Endothelial cell of umbilical vein (primary cell): ENCODE measurements at regions not wholly inside any gene's neighbourhood (a gene's known extent, or its start where the extent isn't known, plus 50 kb on each side); places are given as distances from the start of the nearest gene placed in this dataset.

Experiments used
- BruUV-seq: library from RNA; stranded (reverse); fragments of 400-500 nt; replicated peaks from 2 replicates; lab custom pipeline; 2021; lab: Mats Ljungman, UMichigan
- CTCF ChIA-PET: fragments of 300-600, 350-600 bp; sonication (Branson Sonifier 250); formaldehyde crosslinking; loops from one replicate; lab custom pipeline; 2021; ENCODE audit warnings: antibody characterized with exemption, inconsistent platforms; lab: Charles Lee
- POLR2A ChIA-PET: fragments of 300-600, 350-600 bp; sonication (Branson Sonifier 250); formaldehyde crosslinking; loops from one replicate; lab custom pipeline; 2021; ENCODE audit warnings: antibody characterized with exemption, inconsistent platforms; lab: Charles Lee
- DNase-seq: peaks from one replicate; pipeline ENCODE4 v3.0.0-alpha.2; 2011; ENCODE audit warnings: low read depth, low spot score
- FAIRE-seq: peaks from 2 replicates; lab custom pipeline; 2011; peaks lifted over from hg19 to GRCh38; lab: Jason Lieb, UNC
- H2AFZ ChIP-seq: 2 replicates; pipeline ENCODE4 v1.6.0; 2012; ENCODE audit warnings: low read depth, low read length, control low read depth, inconsistent platforms
- H3K27ac ChIP-seq: 2 replicates; pipeline ENCODE4 v1.5.1; 2011; ENCODE audit warnings: low read depth, mild to moderate bottlenecking, control low read depth, low read length, moderate library complexity; ENCODE audit not compliant: insufficient read depth
- H3K27me3 ChIP-seq, 2 experiments: 2 replicates each; pipeline versions ENCODE4 v1.6.0 to v1.6.1; 2011; ENCODE audit warnings: low read length in 2 of 2, mixed read lengths in 1 of 2; ENCODE audit not compliant: control insufficient read depth in 2 of 2, insufficient read depth in 2 of 2
- H3K36me3 ChIP-seq, 2 experiments: 2 replicates in 1 of 2; 3 replicates in 1 of 2; pipeline ENCODE4 v1.5.1; 2011; ENCODE audit warnings: low read length in 2 of 2, mild to moderate bottlenecking in 1 of 2, moderate library complexity in 1 of 2; ENCODE audit not compliant: control insufficient read depth in 2 of 2, insufficient read depth in 2 of 2; ENCODE audit errors: extremely low read depth in 1 of 2
- H3K4me1 ChIP-seq: 3 replicates; pipeline ENCODE4 v1.5.1; 2011; ENCODE audit warnings: mild to moderate bottlenecking, low read length; ENCODE audit not compliant: control insufficient read depth, insufficient read depth; ENCODE audit errors: extremely low read depth
- H3K4me2 ChIP-seq: 2 replicates; pipeline ENCODE4 v1.6.1; 2011; ENCODE audit warnings: low read length, control low read depth, mixed read lengths; ENCODE audit not compliant: insufficient read depth
- H3K4me3 ChIP-seq, 3 experiments: fragments of 200-600 bp in 1 of 3; sonication (generic), shearing (Covaris generic) in 1 of 3; replicated peaks in 1 of 3; 2 replicates each; pipeline ENCODE4 v1.5.1; 2011 to 2016; ENCODE audit warnings: control low read depth in 3 of 3, low read length in 3 of 3, mild to moderate bottlenecking in 2 of 3, inconsistent platforms in 1 of 3, low read depth in 1 of 3, moderate library complexity in 1 of 3; ENCODE audit not compliant: insufficient read depth in 1 of 3
- H3K79me2 ChIP-seq: 2 replicates; pipeline ENCODE4 v1.6.0; 2012; ENCODE audit warnings: low read length, inconsistent platforms; ENCODE audit not compliant: control insufficient read depth, insufficient read depth
- H3K9ac ChIP-seq: replicated peaks from 2 replicates; pipeline ENCODE3; 2011; ENCODE audit warnings: low read length, control low read depth; ENCODE audit not compliant: insufficient read depth; ENCODE audit errors: extremely low read depth
- H3K9me1 ChIP-seq: replicated peaks from 3 replicates; pipeline ENCODE4 v1.6.0; 2011; ENCODE audit warnings: mild to moderate bottlenecking, low read length; ENCODE audit not compliant: control insufficient read depth, insufficient read depth; ENCODE audit errors: extremely low read depth
- H3K9me3 ChIP-seq: replicated peaks from 2 replicates; pipeline ENCODE4 v1.5.1; 2012; ENCODE audit warnings: low read length, inconsistent platforms; ENCODE audit not compliant: control insufficient read depth, insufficient read depth
- H4K20me1 ChIP-seq: replicated peaks from 2 replicates; pipeline ENCODE3; 2011; ENCODE audit warnings: mild to moderate bottlenecking, low read length; ENCODE audit not compliant: control insufficient read depth, insufficient read depth; ENCODE audit errors: extremely low read depth
- EZH2 ChIP-seq: IDR thresholded peaks from 2 replicates; pipeline ENCODE4 v1.6.1; 2012; ENCODE audit warnings: borderline replicate concordance, low read depth, mild to moderate bottlenecking, moderate library complexity, low read length, inconsistent platforms; ENCODE audit not compliant: severe bottlenecking
- FOS ChIP-seq: IDR thresholded peaks from 2 replicates; pipeline ENCODE4 v1.6.1; 2011; ENCODE audit warnings: mild to moderate bottlenecking, low read length, moderate library complexity, borderline replicate concordance; ENCODE audit not compliant: insufficient read depth
- GATA2 ChIP-seq: IDR thresholded peaks from 2 replicates; pipeline ENCODE4 v1.7.0; 2011; ENCODE audit warnings: low read depth, mild to moderate bottlenecking, moderate library complexity, mixed read lengths, low read length; ENCODE audit not compliant: insufficient read length, insufficient read depth
- JUN ChIP-seq: IDR thresholded peaks from 2 replicates; pipeline ENCODE4 v1.6.1; 2011; ENCODE audit warnings: borderline replicate concordance, low read depth; ENCODE audit not compliant: insufficient read length, insufficient read depth
- MAX ChIP-seq: IDR thresholded peaks from 2 replicates; pipeline ENCODE4 v1.6.1; 2011; ENCODE audit not compliant: insufficient read depth, insufficient read length
- MYC ChIP-seq: IDR thresholded peaks from one replicate; pipeline ENCODE4 v1.6.1; 2011; ENCODE audit warnings: mild to moderate bottlenecking, low read depth, low read length
- POLR2A ChIP-seq: IDR thresholded peaks from 2 replicates; pipeline ENCODE4 v1.6.1; 2012; ENCODE audit warnings: low read depth, mild to moderate bottlenecking, control low read depth, low read length
- POLR2AphosphoS5 ChIP-seq: IDR thresholded peaks from 2 replicates; pipeline ENCODE4 v1.6.1; 2012; ENCODE audit warnings: low read depth, mild to moderate bottlenecking, control low read depth, low read length, moderate library complexity; ENCODE audit not compliant: insufficient read depth
- dilution Hi-C: fragments of 300-500 bp; cut with MboI; formaldehyde crosslinking; loops from one replicate; pipeline ENCODE4 v1.15.0; 2019; ENCODE audit warnings: low sequenced_read_pairs; ENCODE audit not compliant: extremely low pct_ligation_motif_present
- intact Hi-C: fragments of 100-400 bp; cut with micrococcal nuclease; formaldehyde crosslinking; loops from one replicate; pipeline ENCODE4 v1.10.0; 2022
- TF ChIP-seq, protein P1 (sequence below), 2 donors: IDR thresholded peaks; 1 replicate in 1 of 2; 2 replicates in 1 of 2; pipeline ENCODE4 v1.5.1; 2011; ENCODE audit warnings: low read length in 2 of 2, mild to moderate bottlenecking in 2 of 2, moderate library complexity in 2 of 2, control low read depth in 1 of 2, inconsistent platforms in 1 of 2, low read depth in 1 of 2; ENCODE audit not compliant: insufficient read depth in 1 of 2; ENCODE audit errors: extremely low read depth in 1 of 2

- DNase-seq: no peak
- Histone ChIP-seq H3K9me1 (no peaks in the 10 kb centered on the region), H2AFZ (no peak overlapping the region), H3K27ac (no peak overlapping the region), H3K27me3 (no peaks in the 10 kb centered on the region), H3K9ac (no peak overlapping the region), H3K9me3 (no peaks in the 10 kb centered on the region), H3K36me3 (no peaks in the 10 kb centered on the region), H3K79me2 (no peaks in the 10 kb centered on the region), H3K4me3 (no peak overlapping the region), H4K20me1 (no peaks in the 10 kb centered on the region), H3K4me2 (no peak overlapping the region), H3K4me1 (no peaks in the 10 kb centered on the region)
- BruUV-seq: no TSS peak
- ChIA-PET POLR2A (no interaction called here), CTCF (no interaction called here)
- intact Hi-C loops: no loop called here
- no peak for FAIRE-seq
- dilution Hi-C loops: no loop called here
- TF ChIP-seq JUN: no peak
- no peak for TF ChIP-seq FOS
- TF ChIP-seq MYC: no peak
- no peak for TF ChIP-seq POLR2A
- no peak for TF ChIP-seq GATA2
- TF ChIP-seq EZH2: no peak
These were observed 81.0 kb upstream of the PLEKHG7 start for GRCh38 chr12:92621833-92622232.

DNA sequence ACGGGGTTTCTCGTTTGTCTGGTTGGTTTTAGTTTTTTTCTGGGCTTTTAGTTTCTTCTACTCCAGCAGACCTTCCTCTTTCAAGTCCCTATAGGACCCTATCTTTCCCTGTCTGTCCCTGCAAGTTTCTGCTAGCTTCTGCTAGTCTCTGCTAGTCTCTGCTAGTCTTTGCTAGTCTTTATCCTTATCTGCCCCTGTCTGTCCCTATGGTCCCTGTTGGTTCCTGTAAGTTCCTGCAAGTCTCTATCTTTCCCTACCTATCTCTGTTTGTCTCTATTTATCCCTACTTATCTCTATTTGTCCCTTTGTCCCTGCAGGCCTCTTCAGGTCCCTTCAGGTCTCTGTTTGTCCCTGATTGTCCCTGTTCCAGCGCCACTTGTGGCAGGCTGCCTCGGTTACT is 81.5 kb upstream of the PLEKHG7 start:
- Histone ChIP-seq H3K9me1 (no peaks in the 10 kb centered on the region), H3K27me3 (no peaks in the 10 kb centered on the region), H3K4me3 (no peak overlapping the region), H2AFZ (no peak overlapping the region), H3K9me3 (no peaks in the 10 kb centered on the region), H3K4me1 (no peaks in the 10 kb centered on the region), H3K4me2 (no peak overlapping the region), H3K9ac (no peak overlapping the region), H3K27ac (no peak overlapping the region), H3K79me2 (no peaks in the 10 kb centered on the region), H3K36me3 (no peaks in the 10 kb centered on the region), H4K20me1 (no peaks in the 10 kb centered on the region)
- intact Hi-C loops (no loop called here), dilution Hi-C loops (no loop called here)
- POLR2A ChIA-PET: no interaction called here
- FAIRE-seq: no peak
- DNase-seq: no peak
- TF ChIP-seq MAX (no peak), JUN (no peak), POLR2AphosphoS5 (no peak), EZH2 (no peak), FOS (no peak), POLR2A (no peak), MYC (no peak), GATA2 (no peak)
- TF ChIP-seq, protein P1, sequence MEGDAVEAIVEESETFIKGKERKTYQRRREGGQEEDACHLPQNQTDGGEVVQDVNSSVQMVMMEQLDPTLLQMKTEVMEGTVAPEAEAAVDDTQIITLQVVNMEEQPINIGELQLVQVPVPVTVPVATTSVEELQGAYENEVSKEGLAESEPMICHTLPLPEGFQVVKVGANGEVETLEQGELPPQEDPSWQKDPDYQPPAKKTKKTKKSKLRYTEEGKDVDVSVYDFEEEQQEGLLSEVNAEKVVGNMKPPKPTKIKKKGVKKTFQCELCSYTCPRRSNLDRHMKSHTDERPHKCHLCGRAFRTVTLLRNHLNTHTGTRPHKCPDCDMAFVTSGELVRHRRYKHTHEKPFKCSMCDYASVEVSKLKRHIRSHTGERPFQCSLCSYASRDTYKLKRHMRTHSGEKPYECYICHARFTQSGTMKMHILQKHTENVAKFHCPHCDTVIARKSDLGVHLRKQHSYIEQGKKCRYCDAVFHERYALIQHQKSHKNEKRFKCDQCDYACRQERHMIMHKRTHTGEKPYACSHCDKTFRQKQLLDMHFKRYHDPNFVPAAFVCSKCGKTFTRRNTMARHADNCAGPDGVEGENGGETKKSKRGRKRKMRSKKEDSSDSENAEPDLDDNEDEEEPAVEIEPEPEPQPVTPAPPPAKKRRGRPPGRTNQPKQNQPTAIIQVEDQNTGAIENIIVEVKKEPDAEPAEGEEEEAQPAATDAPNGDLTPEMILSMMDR (IDR thresholded peaks at IDR 0.05; ENCODE audit: extremely low read depth in 1 of 2, insufficient read depth in 1 of 2, low read depth in 1 of 2, low read length in 2 of 2): no peak
- CTCF ChIA-PET: no interaction called here
- BruUV-seq: no TSS peak
